ENCODE measurements at regions not wholly inside any gene's neighbourhood (a gene's known extent, or its start where the extent isn't known, plus 50 kb on each side); places are given as distances from the start of the nearest gene placed in this dataset.

- H3K36me3 ChIP-seq (ENCODE audit: control insufficient read depth, insufficient read depth, low read length) = no peaks in the 10 kb centered on the region
- TF ChIP-seq CTCF (IDR thresholded peaks at IDR 0.05; ENCODE audit: insufficient read depth, low read length, poor library complexity, severe bottlenecking) = no peak
- H3K27me3 ChIP-seq (ENCODE audit: control insufficient read depth, insufficient read depth, low read length) = no peaks in the 10 kb centered on the region
- no peak overlapping the region for H3K4me3 ChIP-seq (ENCODE audit: low read depth, low read length)
- no peak for DNase-seq (ENCODE audit: low read depth)
Observed at GRCh38 chr20:48335308-48336050, 492.3 kb downstream of the PREX1 start.

- Histone ChIP-seq H3K4me3 (ENCODE audit: low read depth, low read length) (no peak overlapping the region), H3K36me3 (ENCODE audit: control insufficient read depth, insufficient read depth, low read length) (no peaks in the 10 kb centered on the region), H3K27me3 (ENCODE audit: control insufficient read depth, insufficient read depth, low read length) (no peaks in the 10 kb centered on the region)
- no peak for DNase-seq (ENCODE audit: low read depth)
- no peak for TF ChIP-seq CTCF (IDR thresholded peaks at IDR 0.05; ENCODE audit: insufficient read depth, low read length, poor library complexity, severe bottlenecking)
Observed at GRCh38 chr20:48333707-48334106, 494.1 kb downstream of the PREX1 start.

- Histone ChIP-seq H3K4me3 (ENCODE audit: low read depth, low read length) (no peak overlapping the region), H3K27me3 (ENCODE audit: control insufficient read depth, insufficient read depth, low read length) (no peaks in the 10 kb centered on the region), H3K36me3 (ENCODE audit: control insufficient read depth, insufficient read depth, low read length) (no peaks in the 10 kb centered on the region)
- no peak for TF ChIP-seq CTCF (IDR thresholded peaks at IDR 0.05; ENCODE audit: insufficient read depth, low read length, poor library complexity, severe bottlenecking)
- DNase-seq (ENCODE audit: low read depth) = no peak
Observed at GRCh38 chr20:48332555-48332954, 495.2 kb downstream of the PREX1 start.

GRCh38 chr20:48331518-48332286 is 496.1 kb downstream of the PREX1 start:
- Histone ChIP-seq H3K4me3 (ENCODE audit: low read depth, low read length) (no peak overlapping the region), H3K27me3 (ENCODE audit: control insufficient read depth, insufficient read depth, low read length) (no peaks in the 10 kb centered on the region), H3K36me3 (ENCODE audit: control insufficient read depth, insufficient read depth, low read length) (no peaks in the 10 kb centered on the region)
- TF ChIP-seq CTCF (IDR thresholded peaks at IDR 0.05; ENCODE audit: insufficient read depth, low read length, poor library complexity, severe bottlenecking) = no peak
- no peak for DNase-seq (ENCODE audit: low read depth)

- TF ChIP-seq CTCF (IDR thresholded peaks at IDR 0.05; ENCODE audit: insufficient read depth, low read length, poor library complexity, severe bottlenecking) = peak; percentile 36
- no peak for DNase-seq (ENCODE audit: low read depth)
- no peaks in the 10 kb centered on the region for H3K36me3 ChIP-seq (ENCODE audit: control insufficient read depth, insufficient read depth, low read length)
- H3K27me3 ChIP-seq (ENCODE audit: control insufficient read depth, insufficient read depth, low read length) = no peaks in the 10 kb centered on the region
- no peak overlapping the region for H3K4me3 ChIP-seq (ENCODE audit: low read depth, low read length)
Observed at GRCh38 chr20:48329676-48330664, 497.8 kb downstream of the PREX1 start.
